ENCODE measurements at regions not wholly inside any gene's neighbourhood (a gene's known extent, or its start where the extent isn't known, plus 50 kb on each side); places are given as distances from the start of the nearest gene placed in this dataset.
A peak's percentile ranks its signal among the peaks of the same experiment; 100 is the strongest.

DNA sequence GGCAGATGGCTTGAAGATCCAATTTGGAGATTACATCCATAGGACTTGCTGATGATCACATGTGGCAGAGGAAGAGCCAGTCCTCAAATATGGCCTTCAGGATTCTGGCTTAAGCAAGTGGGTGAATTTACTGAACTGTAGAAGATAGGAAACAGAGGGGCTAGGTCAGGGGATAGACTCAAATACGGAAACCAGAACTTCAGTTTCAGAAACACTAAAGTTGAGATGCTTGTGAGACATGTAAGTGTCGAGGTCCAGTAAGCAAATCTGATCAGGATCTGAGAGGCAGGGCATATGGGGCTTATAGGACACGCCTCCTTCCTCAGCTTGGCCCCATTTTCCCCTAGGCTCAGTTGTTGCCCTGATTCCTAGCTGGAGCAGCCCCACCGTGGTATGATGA, 107.7 kb downstream of the LBH start:
- H2AFZ ChIP-seq (ENCODE audit: insufficient read depth, low read length, poor library complexity), result no peak overlapping the region
- H3K9me3 ChIP-seq (ENCODE audit: insufficient read depth, low read depth, low read length), result peaks cover 5% of the 10 kb centered on the region
- H2BK12ac ChIP-seq (ENCODE audit: low read length), result no peak overlapping the region
- no peak overlapping the region for H3K9ac ChIP-seq (ENCODE audit: low read length)
- H3K79me1 ChIP-seq (ENCODE audit: low read length), result no peaks in the 10 kb centered on the region
- peaks cover 12 to 14% of the 10 kb centered on the region in 2 experiments for H3K4me1 ChIP-seq (ENCODE audit: control insufficient read depth in 1 of 2, insufficient read depth in 2 of 2, low read length in 2 of 2)
- H2AK5ac ChIP-seq (ENCODE audit: low read length), result no peak overlapping the region
- H3K27ac ChIP-seq (ENCODE audit: low read depth, low read length), result no peak overlapping the region
- H3K4ac ChIP-seq (ENCODE audit: low read depth, low read length), result no peak overlapping the region
- no peaks in the 10 kb centered on the region for H3K79me2 ChIP-seq (ENCODE audit: control insufficient read depth, insufficient read depth, low read length, poor library complexity)
- WGBS (ENCODE audit: extremely low coverage, insufficient coverage, insufficient read length), result no CpG with 5 or more reads among the region's 4 CpGs
- no peak overlapping the region for H3K4me2 ChIP-seq (ENCODE audit: low read length)
- H2BK120ac ChIP-seq (ENCODE audit: insufficient read depth, low read length, poor library complexity), result no peak overlapping the region
- H2BK5ac ChIP-seq (ENCODE audit: low read depth, low read length, poor library complexity), result no peak overlapping the region
- H3K18ac ChIP-seq (ENCODE audit: low read length), result no peak overlapping the region
- no peak overlapping the region for H3K4me3 ChIP-seq (ENCODE audit: low read depth, low read length)
- no peak for DNase-seq
- H3K36me3 ChIP-seq (ENCODE audit: control insufficient read depth in 1 of 2, insufficient read depth in 2 of 2, low read length in 2 of 2), result no peaks in the 10 kb centered on the region
- no peaks in the 10 kb centered on the region for H3K27me3 ChIP-seq (ENCODE audit: insufficient read depth, low read length)
- H3K23ac ChIP-seq (ENCODE audit: low read length), result no peak overlapping the region
- H4K12ac ChIP-seq (ENCODE audit: low read depth, low read length), result no peak overlapping the region
- H4K91ac ChIP-seq (ENCODE audit: low read depth, low read length), result no peak overlapping the region
- no peak overlapping the region for H4K8ac ChIP-seq (ENCODE audit: low read depth, low read length)
- no peak overlapping the region for H3K14ac ChIP-seq (ENCODE audit: low read length)

DNA sequence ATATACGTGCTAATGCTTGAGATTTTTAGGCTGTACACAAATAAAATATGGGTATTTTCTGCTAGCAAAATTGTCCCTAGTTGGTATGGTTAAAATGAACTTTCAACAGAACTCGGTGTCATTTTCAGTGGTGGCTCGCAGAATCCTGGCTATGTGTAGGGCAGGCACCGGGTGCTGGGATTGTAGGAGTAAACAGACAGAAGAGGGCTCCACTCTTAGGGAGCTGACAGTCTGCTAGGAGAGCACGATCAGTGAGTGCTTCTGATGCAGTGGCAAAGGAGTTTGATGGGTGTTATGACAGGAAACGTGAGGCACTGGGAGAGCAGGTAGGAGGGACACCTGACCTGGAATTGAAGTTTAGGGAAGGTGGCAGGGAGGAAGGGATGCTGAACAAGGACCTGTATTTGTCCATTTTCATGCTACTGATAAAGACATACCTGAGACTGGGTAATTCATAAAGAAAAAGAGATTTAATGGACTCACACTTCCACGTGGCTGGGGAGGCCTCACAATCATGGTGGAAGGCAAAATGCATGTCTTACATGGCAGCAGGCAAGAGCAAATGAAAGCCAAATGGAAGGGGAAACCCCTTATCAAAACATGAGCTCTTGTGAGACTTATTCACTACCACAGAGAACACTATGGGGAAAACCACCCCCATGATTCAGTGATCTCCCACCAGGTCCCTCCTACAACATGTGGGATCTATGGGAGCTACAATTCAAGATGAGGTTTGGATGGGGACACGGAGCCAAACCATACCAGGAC, 105.4 kb upstream of the LCLAT1 start:
- no peaks in the 10 kb centered on the region for H3K79me2 ChIP-seq (ENCODE audit: control insufficient read depth, insufficient read depth, low read length, poor library complexity)
- H3K4me3 ChIP-seq (ENCODE audit: low read depth, low read length), result no peak overlapping the region
- H4K8ac ChIP-seq (ENCODE audit: low read depth, low read length), result no peak overlapping the region
- peaks cover 0 to 5% of the 10 kb centered on the region in 2 experiments for H3K4me1 ChIP-seq (ENCODE audit: control insufficient read depth in 1 of 2, insufficient read depth in 2 of 2, low read length in 2 of 2)
- H3K27ac ChIP-seq (ENCODE audit: low read depth, low read length), result no peak overlapping the region
- peaks cover 4% of the 10 kb centered on the region for H3K9me3 ChIP-seq (ENCODE audit: insufficient read depth, low read depth, low read length)
- no peak overlapping the region for H3K4me2 ChIP-seq (ENCODE audit: low read length)
- no peak overlapping the region for H2AFZ ChIP-seq (ENCODE audit: insufficient read depth, low read length, poor library complexity)
- no peak overlapping the region for H3K14ac ChIP-seq (ENCODE audit: low read length)
- no peak overlapping the region for H3K9ac ChIP-seq (ENCODE audit: low read length)
- no peak for DNase-seq
- H4K12ac ChIP-seq (ENCODE audit: low read depth, low read length), result no peak overlapping the region
- no peaks in the 10 kb centered on the region for H3K27me3 ChIP-seq (ENCODE audit: insufficient read depth, low read length)
- no peak overlapping the region for H2BK5ac ChIP-seq (ENCODE audit: low read depth, low read length, poor library complexity)
- H3K79me1 ChIP-seq (ENCODE audit: low read length), result no peaks in the 10 kb centered on the region
- H2AK5ac ChIP-seq (ENCODE audit: low read length), result no peak overlapping the region
- no peak overlapping the region for H3K18ac ChIP-seq (ENCODE audit: low read length)
- H4K91ac ChIP-seq (ENCODE audit: low read depth, low read length), result no peak overlapping the region
- WGBS (ENCODE audit: extremely low coverage, insufficient coverage, insufficient read length), result no CpG with 5 or more reads among the region's 8 CpGs
- no peak overlapping the region for H2BK12ac ChIP-seq (ENCODE audit: low read length)
- no peak overlapping the region for H2BK120ac ChIP-seq (ENCODE audit: insufficient read depth, low read length, poor library complexity)
- H3K4ac ChIP-seq (ENCODE audit: low read depth, low read length), result no peak overlapping the region
- H3K23ac ChIP-seq (ENCODE audit: low read length), result no peak overlapping the region
- H3K36me3 ChIP-seq (ENCODE audit: control insufficient read depth in 1 of 2, insufficient read depth in 2 of 2, low read length in 2 of 2), result no peaks in the 10 kb centered on the region

DNA sequence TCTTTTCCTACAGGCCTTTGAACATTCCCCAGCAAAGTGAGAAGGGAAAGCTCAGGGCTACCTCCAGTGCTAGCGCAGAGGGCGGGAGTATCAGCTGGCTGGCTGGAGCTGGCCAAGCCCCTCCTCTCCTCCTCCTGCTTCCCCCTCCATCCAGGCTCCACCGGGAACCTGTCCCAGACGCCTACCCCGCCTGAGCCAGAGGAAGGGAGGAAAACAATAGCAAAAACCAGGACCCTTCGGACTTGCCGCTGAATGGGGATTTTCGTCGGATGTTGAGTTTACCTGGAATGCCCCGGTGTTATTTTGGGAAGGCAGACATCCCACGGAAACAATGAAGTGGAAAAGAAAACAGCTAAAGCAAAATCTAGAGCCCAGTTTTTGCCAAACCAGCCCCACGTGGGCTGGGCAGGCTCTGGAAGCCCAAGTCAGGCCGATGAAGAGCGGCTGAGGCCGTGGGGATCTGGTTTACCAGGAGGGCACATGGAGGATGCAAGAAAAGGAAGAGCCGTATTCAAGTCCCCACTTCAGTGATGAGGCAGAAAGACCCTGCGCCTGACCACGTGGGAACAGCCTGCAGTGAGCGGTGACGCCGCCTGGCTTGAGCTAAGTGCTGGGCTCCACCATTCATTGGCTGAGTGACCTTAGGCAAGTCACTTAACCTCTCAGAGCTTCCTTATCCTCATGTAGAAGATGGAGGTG, 100.4 kb upstream of the LCLAT1 start:
- no peak for DNase-seq
- no peak overlapping the region for H3K4ac ChIP-seq (ENCODE audit: low read depth, low read length)
- H3K4me3 ChIP-seq (ENCODE audit: low read depth, low read length), result no peak overlapping the region
- peaks cover 4% of the 10 kb centered on the region for H3K9me3 ChIP-seq (ENCODE audit: insufficient read depth, low read depth, low read length)
- peak overlapping the region; percentile 15 for H3K4me2 ChIP-seq (ENCODE audit: low read length)
- no peaks in the 10 kb centered on the region for H3K4me1 ChIP-seq (ENCODE audit: control insufficient read depth in 1 of 2, insufficient read depth in 2 of 2, low read length in 2 of 2)
- H3K23ac ChIP-seq (ENCODE audit: low read length), result no peak overlapping the region
- no peak overlapping the region for H4K12ac ChIP-seq (ENCODE audit: low read depth, low read length)
- no peak overlapping the region for H3K18ac ChIP-seq (ENCODE audit: low read length)
- no peak overlapping the region for H3K27ac ChIP-seq (ENCODE audit: low read depth, low read length)
- no peak overlapping the region for H2BK120ac ChIP-seq (ENCODE audit: insufficient read depth, low read length, poor library complexity)
- WGBS (ENCODE audit: extremely low coverage, insufficient coverage, insufficient read length), result no CpG with 5 or more reads among the region's 21 CpGs
- H3K79me1 ChIP-seq (ENCODE audit: low read length), result no peaks in the 10 kb centered on the region
- H3K14ac ChIP-seq (ENCODE audit: low read length), result no peak overlapping the region
- H3K36me3 ChIP-seq (ENCODE audit: control insufficient read depth in 1 of 2, insufficient read depth in 2 of 2, low read length in 2 of 2), result no peaks in the 10 kb centered on the region
- H2BK12ac ChIP-seq (ENCODE audit: low read length), result no peak overlapping the region
- H3K9ac ChIP-seq (ENCODE audit: low read length), result no peak overlapping the region
- H2AFZ ChIP-seq (ENCODE audit: insufficient read depth, low read length, poor library complexity), result no peak overlapping the region
- H4K8ac ChIP-seq (ENCODE audit: low read depth, low read length), result no peak overlapping the region
- H3K27me3 ChIP-seq (ENCODE audit: insufficient read depth, low read length), result no peaks in the 10 kb centered on the region
- H4K91ac ChIP-seq (ENCODE audit: low read depth, low read length), result no peak overlapping the region
- no peaks in the 10 kb centered on the region for H3K79me2 ChIP-seq (ENCODE audit: control insufficient read depth, insufficient read depth, low read length, poor library complexity)
- no peak overlapping the region for H2BK5ac ChIP-seq (ENCODE audit: low read depth, low read length, poor library complexity)
- H2AK5ac ChIP-seq (ENCODE audit: low read length), result no peak overlapping the region

DNA sequence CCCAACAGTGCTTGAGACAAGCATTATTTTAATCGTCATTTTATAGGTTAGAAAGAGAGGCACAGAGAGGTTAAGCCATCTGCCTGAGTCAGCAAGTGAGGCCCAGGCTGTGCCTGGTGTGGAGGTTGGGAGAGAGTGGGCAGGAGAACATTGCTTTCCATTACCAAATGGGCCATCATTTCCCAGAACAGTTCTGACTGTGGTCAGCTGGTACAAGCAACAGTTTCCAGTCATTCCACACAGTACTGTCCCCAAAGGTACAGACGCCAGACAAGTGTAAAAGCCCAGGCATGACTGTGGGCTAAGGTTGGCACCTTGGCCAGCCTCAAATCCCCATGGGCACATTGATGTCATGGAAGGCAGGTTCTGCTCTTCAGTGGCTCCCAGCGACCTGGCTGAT, 98.2 kb upstream of the LCLAT1 start:
- WGBS (ENCODE audit: extremely low coverage, insufficient coverage, insufficient read length), result no CpG with 5 or more reads among the region's 3 CpGs
- Histone ChIP-seq H3K79me1 (ENCODE audit: low read length) (no peaks in the 10 kb centered on the region), H3K27me3 (ENCODE audit: insufficient read depth, low read length) (no peaks in the 10 kb centered on the region), H3K4me2 (ENCODE audit: low read length) (no peak overlapping the region), H2BK5ac (ENCODE audit: low read depth, low read length, poor library complexity) (no peak overlapping the region), H3K27ac (ENCODE audit: low read depth, low read length) (no peak overlapping the region), H4K8ac (ENCODE audit: low read depth, low read length) (no peak overlapping the region), H2AK5ac (ENCODE audit: low read length) (no peak overlapping the region), H2BK120ac (ENCODE audit: insufficient read depth, low read length, poor library complexity) (no peak overlapping the region), H3K79me2 (ENCODE audit: control insufficient read depth, insufficient read depth, low read length, poor library complexity) (no peaks in the 10 kb centered on the region), H2AFZ (ENCODE audit: insufficient read depth, low read length, poor library complexity) (no peak overlapping the region), H3K14ac (ENCODE audit: low read length) (no peak overlapping the region), H3K9ac (ENCODE audit: low read length) (no peak overlapping the region), H3K36me3 (ENCODE audit: control insufficient read depth in 1 of 2, insufficient read depth in 2 of 2, low read length in 2 of 2) (no peaks in the 10 kb centered on the region), H4K12ac (ENCODE audit: low read depth, low read length) (no peak overlapping the region), H3K4me3 (ENCODE audit: low read depth, low read length) (no peak overlapping the region), H2BK12ac (ENCODE audit: low read length) (no peak overlapping the region), H4K91ac (ENCODE audit: low read depth, low read length) (no peak overlapping the region), H3K23ac (ENCODE audit: low read length) (no peak overlapping the region), H3K9me3 (ENCODE audit: insufficient read depth, low read depth, low read length) (peaks cover 2% of the 10 kb centered on the region), H3K18ac (ENCODE audit: low read length) (no peak overlapping the region), H3K4ac (ENCODE audit: low read depth, low read length) (no peak overlapping the region), H3K4me1 (ENCODE audit: control insufficient read depth in 1 of 2, insufficient read depth in 2 of 2, low read length in 2 of 2) (no peaks in the 10 kb centered on the region)
- DNase-seq, result no peak

All from trophoblast cell (in vitro differentiated cells and primary cell).